T-cell (primary cell): ENCODE measurements at regions not wholly inside any gene's neighbourhood (a gene's known extent, or its start where the extent isn't known, plus 50 kb on each side); places are given as distances from the start of the nearest gene placed in this dataset.

ENCODE experiments used
- ATAC-seq, 4 experiments: fragments of 200-7000 bp in 3 of 4; fragments of 150-1000 bp in 1 of 4; cut with Tn5 transposase; replicated peaks in 1 of 4; 1 replicate in 3 of 4; 2 replicates in 1 of 4; pipeline ENCODE4 v1.10.0; 2021; ENCODE audit warnings: moderate library complexity in 3 of 4, mild to moderate bottlenecking in 2 of 4, moderate number of reproducible peaks in 1 of 4
- CTCF ChIA-PET, 2 donors: fragments of 300-600 bp; sonication (Branson Sonifier 250); formaldehyde crosslinking; loops; one replicate each; lab custom pipeline; 2022; ENCODE audit warnings: antibody characterized with exemption in 2 of 2; lab: Charles Lee
- POLR2A ChIA-PET, 2 donors: fragments of 300-600 bp; sonication (Branson Sonifier 250); formaldehyde crosslinking; loops; one replicate each; lab custom pipeline; 2022; ENCODE audit warnings: antibody characterized with exemption in 2 of 2; lab: Charles Lee
- DNase-seq, 35 experiments: peaks; one replicate each; pipeline versions ENCODE4 v3.0.0 to v3.0.0-alpha.2; 2013 to 2023
- H3K27ac ChIP-seq: one replicate; pipeline ENCODE4 v1.5.1; 2013; ENCODE audit warnings: low read length
- H3K27me3 ChIP-seq, 2 experiments: replicated peaks in 1 of 2; 1 replicate in 1 of 2; 2 replicates in 1 of 2; pipeline versions ENCODE4 v1.6.1 to v1.7.0; 2013; ENCODE audit warnings: low read length in 1 of 2, mixed read lengths in 1 of 2; ENCODE audit not compliant: control insufficient read depth in 2 of 2, insufficient read depth in 2 of 2; ENCODE audit errors: extremely low read depth in 1 of 2
- H3K36me3 ChIP-seq, 2 donors: 1 replicate in 1 of 2; 2 replicates in 1 of 2; pipeline versions ENCODE4 v1.6.1 to v1.7.0; 2013; ENCODE audit warnings: low read length in 1 of 2; ENCODE audit not compliant: control insufficient read depth in 2 of 2, insufficient read depth in 1 of 2; ENCODE audit errors: extremely low read depth in 1 of 2
- H3K4me1 ChIP-seq, 2 experiments: 1 replicate in 1 of 2; 2 replicates in 1 of 2; pipeline versions ENCODE4 v1.6.1 to v1.7.0; 2013; ENCODE audit warnings: low read length in 2 of 2, mixed read lengths in 1 of 2; ENCODE audit not compliant: insufficient read depth in 2 of 2, control insufficient read depth in 1 of 2; ENCODE audit errors: extremely low read depth in 1 of 2
- H3K4me3 ChIP-seq, 2 donors: 1 replicate in 1 of 2; 2 replicates in 1 of 2; pipeline versions ENCODE4 v1.5.1 to v1.7.0; 2013; ENCODE audit warnings: mild to moderate bottlenecking in 2 of 2, low read length in 1 of 2, moderate library complexity in 1 of 2; ENCODE audit not compliant: control insufficient read depth in 1 of 2; ENCODE audit errors: extremely low read depth in 1 of 2
- H3K9me3 ChIP-seq: 2 replicates; pipeline ENCODE4 v1.7.0; 2013
- H3K27ac Mint-ChIP-seq, 2 donors: one replicate each; pipeline ENCODE4 v1.8.0; 2020 to 2021; ENCODE audit warnings: mild to moderate bottlenecking in 2 of 2, mixed read lengths in 2 of 2
- H3K27me3 Mint-ChIP-seq, 2 donors: one replicate each; pipeline ENCODE4 v1.8.0; 2021 to 2022; ENCODE audit warnings: mixed read lengths in 2 of 2
- H3K36me3 Mint-ChIP-seq: one replicate; pipeline ENCODE4 v1.8.0; 2021; ENCODE audit warnings: mixed read lengths
- H3K4me1 Mint-ChIP-seq, 3 donors: one replicate each; pipeline ENCODE4 v1.8.0; 2020 to 2022; ENCODE audit warnings: mixed read lengths in 3 of 3, mild to moderate bottlenecking in 1 of 3
- H3K4me3 Mint-ChIP-seq, 3 donors: one replicate each; pipeline ENCODE4 v1.8.0; 2020 to 2022; ENCODE audit warnings: mild to moderate bottlenecking in 3 of 3, mixed read lengths in 3 of 3, moderate library complexity in 3 of 3
- H3K9me3 Mint-ChIP-seq, 3 donors: one replicate each; pipeline ENCODE4 v1.8.0; 2020 to 2022; ENCODE audit warnings: mixed read lengths in 3 of 3
- WGBS: methylation state at CpG from one replicate; pipeline ENCODE4 v1.1.5; 2013; ENCODE audit warnings: missing lambda C conversion rate; ENCODE audit not compliant: insufficient coverage; 5-methylcytosine and 5-hydroxymethylcytosine counted together

GRCh38 chr13:102974317-102975087 is 91.7 kb downstream of the SLC10A2 start:
- DNase-seq, result no peak
- ATAC-seq, result no peak
- Histone ChIP-seq H3K4me3 (no peak overlapping the region), H3K36me3 (no peaks in the 10 kb centered on the region), H3K27ac (no peak overlapping the region), H3K27me3 (no peaks in the 10 kb centered on the region), H3K9me3 (no peaks in the 10 kb centered on the region), H3K4me1 (no peaks in the 10 kb centered on the region)
- CTCF ChIA-PET, result no interaction called here
- no CpG with 5 or more reads among the region's 8 CpGs for WGBS
- Mint-ChIP-seq H3K27ac (no peak overlapping the region), H3K36me3 (no peaks in the 10 kb centered on the region), H3K4me3 (no peak overlapping the region), H3K4me1 (no peaks in the 10 kb centered on the region), H3K9me3 (no peaks in the 10 kb centered on the region), H3K27me3 (peaks cover 7 to 23% of the 10 kb centered on the region in 2 donors)
- POLR2A ChIA-PET, result no interaction called here

- no peaks in the 10 kb centered on the region for H3K27me3 ChIP-seq
- ChIA-PET POLR2A (no interaction called here), CTCF (no interaction called here)
- DNase-seq (no peak), ATAC-seq (no peak)
- no peaks in the 10 kb centered on the region for H3K4me1 ChIP-seq
- no CpG with 5 or more reads among the region's 2 CpGs for WGBS
- Mint-ChIP-seq H3K27me3 (peaks cover 7 to 14% of the 10 kb centered on the region in 2 donors), H3K36me3 (no peaks in the 10 kb centered on the region), H3K27ac (no peak overlapping the region), H3K9me3 (no peaks in the 10 kb centered on the region), H3K4me3 (no peak overlapping the region), H3K4me1 (no peaks in the 10 kb centered on the region)
- H3K4me3 ChIP-seq, result no peak overlapping the region
- H3K36me3 ChIP-seq, result no peaks in the 10 kb centered on the region
- H3K9me3 ChIP-seq, result no peaks in the 10 kb centered on the region
- no peak overlapping the region for H3K27ac ChIP-seq
Measured at GRCh38 chr13:102972191-102972590, 94.0 kb downstream of the SLC10A2 start.

- Mint-ChIP-seq H3K9me3 (no peaks in the 10 kb centered on the region), H3K4me3 (no peak overlapping the region), H3K4me1 (no peaks in the 10 kb centered on the region), H3K36me3 (no peaks in the 10 kb centered on the region), H3K27me3 (peaks cover 5 to 14% of the 10 kb centered on the region in 2 donors), H3K27ac (no peak overlapping the region)
- Histone ChIP-seq H3K4me1 (no peaks in the 10 kb centered on the region), H3K4me3 (no peak overlapping the region), H3K9me3 (no peaks in the 10 kb centered on the region), H3K27me3 (no peaks in the 10 kb centered on the region), H3K36me3 (no peaks in the 10 kb centered on the region), H3K27ac (no peak overlapping the region)
- POLR2A ChIA-PET, result no interaction called here
- CTCF ChIA-PET, result no interaction called here
- DNase-seq (no peak), ATAC-seq (no peak)
- WGBS, result no CpG with 5 or more reads among the region's 2 CpGs
Measured at GRCh38 chr13:102970542-102970941, 95.7 kb downstream of the SLC10A2 start.

DNA sequence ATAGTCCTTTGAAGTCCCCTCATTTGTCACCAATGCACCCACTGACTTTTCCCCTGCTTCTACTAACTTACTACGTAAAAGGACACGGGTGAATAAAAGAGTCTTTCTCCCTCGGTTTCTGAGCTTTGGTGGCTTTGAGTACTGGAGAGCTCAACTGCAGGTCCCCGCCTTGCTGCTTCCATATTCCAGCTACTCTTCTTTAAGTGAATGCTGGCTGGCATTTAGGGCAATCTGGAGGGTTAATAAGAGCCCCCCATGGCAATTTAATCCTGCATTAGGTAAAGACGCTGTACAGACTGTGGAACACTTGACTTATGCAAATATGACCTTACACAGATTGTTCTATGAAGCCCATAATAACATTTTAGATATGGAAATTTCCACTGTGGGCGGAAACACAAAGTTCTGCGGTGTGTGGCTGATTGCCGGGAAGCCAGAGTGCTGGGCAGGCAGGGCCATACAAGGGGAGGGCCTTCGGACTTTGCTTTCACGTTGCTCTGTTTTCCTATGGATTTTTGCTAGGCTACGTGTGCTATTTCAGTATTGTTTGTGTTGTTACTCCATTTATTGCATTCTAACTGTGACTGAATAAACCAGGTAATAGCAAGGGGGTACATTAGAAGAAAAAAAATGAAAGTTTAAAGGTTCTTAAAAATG is 97.5 kb downstream of the SLC10A2 start:
- Histone ChIP-seq H3K27me3 (no peaks in the 10 kb centered on the region), H3K36me3 (no peaks in the 10 kb centered on the region), H3K27ac (no peak overlapping the region), H3K9me3 (no peaks in the 10 kb centered on the region), H3K4me3 (no peak overlapping the region), H3K4me1 (no peaks in the 10 kb centered on the region)
- H3K36me3 Mint-ChIP-seq, result no peaks in the 10 kb centered on the region
- WGBS, result 75% methylated on average over 6 of the region's 11 CpGs
- no peak for DNase-seq
- H3K27me3 Mint-ChIP-seq, result peaks cover 6 to 15% of the 10 kb centered on the region in 2 donors
- no peak overlapping the region for H3K4me3 Mint-ChIP-seq
- no peaks in the 10 kb centered on the region for H3K4me1 Mint-ChIP-seq
- CTCF ChIA-PET, result no interaction called here
- no peak overlapping the region for H3K27ac Mint-ChIP-seq
- no peak for ATAC-seq
- H3K9me3 Mint-ChIP-seq, result no peaks in the 10 kb centered on the region
- POLR2A ChIA-PET, result no interaction called here

- Histone ChIP-seq H3K27ac (no peak overlapping the region), H3K4me1 (no peaks in the 10 kb centered on the region), H3K36me3 (no peaks in the 10 kb centered on the region), H3K27me3 (no peaks in the 10 kb centered on the region), H3K9me3 (no peaks in the 10 kb centered on the region), H3K4me3 (no peak overlapping the region)
- Mint-ChIP-seq H3K27me3 (peaks cover 5 to 17% of the 10 kb centered on the region in 2 donors), H3K9me3 (no peaks in the 10 kb centered on the region), H3K27ac (no peak overlapping the region), H3K4me1 (no peaks in the 10 kb centered on the region), H3K4me3 (no peak overlapping the region), H3K36me3 (no peaks in the 10 kb centered on the region)
- ATAC-seq, result no peak
- DNase-seq, result no peak
- no CpG with 5 or more reads among the region's 2 CpGs for WGBS
- ChIA-PET POLR2A (no interaction called here), CTCF (no interaction called here)
Measured at GRCh38 chr13:102965802-102966201, 100.4 kb downstream of the SLC10A2 start.

DNA sequence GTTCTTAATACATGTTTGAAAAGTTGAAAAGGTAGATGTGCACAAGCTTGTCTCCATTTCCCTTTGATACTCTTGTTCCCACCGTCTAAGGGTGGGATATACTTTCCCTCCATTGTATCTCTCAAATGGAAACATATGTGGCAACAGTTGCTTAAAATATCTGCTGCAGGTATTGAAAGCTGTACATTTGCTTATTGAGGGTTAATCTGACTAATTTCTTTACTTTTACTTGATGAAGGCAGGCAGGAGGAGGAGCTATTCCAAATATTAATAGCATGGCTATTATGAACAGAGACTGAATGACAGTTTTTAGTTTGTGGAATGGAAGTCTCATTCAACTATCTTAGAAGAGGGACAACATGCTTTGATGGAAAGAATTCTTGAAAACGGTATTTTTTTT is 103.8 kb downstream of the SLC10A2 start:
- Mint-ChIP-seq H3K4me1 (no peaks in the 10 kb centered on the region), H3K4me3 (no peak overlapping the region), H3K27me3 (peaks cover 6 to 20% of the 10 kb centered on the region in 2 donors), H3K27ac (no peak overlapping the region), H3K9me3 (no peaks in the 10 kb centered on the region), H3K36me3 (no peaks in the 10 kb centered on the region)
- DNase-seq (no peak), ATAC-seq (no peak)
- Histone ChIP-seq H3K27ac (no peak overlapping the region), H3K9me3 (no peaks in the 10 kb centered on the region), H3K4me3 (no peak overlapping the region), H3K36me3 (no peaks in the 10 kb centered on the region), H3K27me3 (no peaks in the 10 kb centered on the region), H3K4me1 (no peaks in the 10 kb centered on the region)
- WGBS, result no CpG with 5 or more reads among the region's 2 CpGs
- ChIA-PET CTCF (no interaction called here), POLR2A (no interaction called here)
